GM19455 (cell line): ENCODE measurements at regions not wholly inside any gene's neighbourhood (a gene's known extent, or its start where the extent isn't known, plus 50 kb on each side); places are given as distances from the start of the nearest gene placed in this dataset.
"Not testable (repeated sequence)": the region's sequence is repeated elsewhere in the genome, so short reads cannot be mapped to it uniquely, and the experiment has no call there.

Experiments
- ATAC-seq: cut with Tn5 transposase; IDR thresholded peaks from one replicate; pipeline ENCODE4 v1.9.1; 2021; ENCODE audit not compliant: unreplicated experiment

- no peak for ATAC-seq
Measured at GRCh38 chr14:51443195-51444018, 203.4 kb downstream of the TMX1 start.

GRCh38 chr14:51444353-51445000 is 204.4 kb downstream of the TMX1 start:
- no peak for ATAC-seq

- ATAC-seq, result no peak
Measured at GRCh38 chr14:51445001-51445390, 204.9 kb downstream of the TMX1 start.

- no peak for ATAC-seq
Measured at GRCh38 chr14:51446771-51447170, 204.9 kb upstream of the FRMD6 start.

- no peak for ATAC-seq
Measured at GRCh38 chr14:51447411-51447810, 204.3 kb upstream of the FRMD6 start.

- ATAC-seq, result no peak
Measured at GRCh38 chr14:51448831-51449670, 202.7 kb upstream of the FRMD6 start.

GRCh38 chr14:51449681-51450080 is 202.0 kb upstream of the FRMD6 start:
- ATAC-seq, result no peak

GRCh38 chr14:51451561-51451960 is 200.1 kb upstream of the FRMD6 start:
- ATAC-seq, result no peak

GRCh38 chr14:51453869-51454268 is 197.8 kb upstream of the FRMD6 start:
- no peak for ATAC-seq

GRCh38 chr14:51454351-51454750 is 197.4 kb upstream of the FRMD6 start:
- ATAC-seq, result no peak

- ATAC-seq, result no peak
Measured at GRCh38 chr14:51455041-51455835, 196.5 kb upstream of the FRMD6 start.

GRCh38 chr14:51457843-51458562 is 193.7 kb upstream of the FRMD6 start:
- ATAC-seq, result no peak

GRCh38 chr14:51458563-51458955 is 193.2 kb upstream of the FRMD6 start:
- no peak for ATAC-seq

- ATAC-seq, result no peak
Measured at GRCh38 chr14:51460011-51460410, 191.7 kb upstream of the FRMD6 start.

- ATAC-seq, result no peak
Measured at GRCh38 chr14:51462182-51462581, 189.5 kb upstream of the FRMD6 start.

- no peak for ATAC-seq
Measured at GRCh38 chr14:51462706-51463105, 189.0 kb upstream of the FRMD6 start.

GRCh38 chr14:51463461-51463860 is 188.2 kb upstream of the FRMD6 start:
- no peak for ATAC-seq

- ATAC-seq, result no peak
Measured at GRCh38 chr14:51464411-51464810, 187.3 kb upstream of the FRMD6 start.

GRCh38 chr14:51465486-51465885 is 186.2 kb upstream of the FRMD6 start:
- no peak for ATAC-seq

GRCh38 chr14:51467392-51467791 is 184.3 kb upstream of the FRMD6 start:
- not testable (repeated sequence) for ATAC-seq
